ENCODE measurements at regions not wholly inside any gene's neighbourhood (a gene's known extent, or its start where the extent isn't known, plus 50 kb on each side); places are given as distances from the start of the nearest gene placed in this dataset.

DNA sequence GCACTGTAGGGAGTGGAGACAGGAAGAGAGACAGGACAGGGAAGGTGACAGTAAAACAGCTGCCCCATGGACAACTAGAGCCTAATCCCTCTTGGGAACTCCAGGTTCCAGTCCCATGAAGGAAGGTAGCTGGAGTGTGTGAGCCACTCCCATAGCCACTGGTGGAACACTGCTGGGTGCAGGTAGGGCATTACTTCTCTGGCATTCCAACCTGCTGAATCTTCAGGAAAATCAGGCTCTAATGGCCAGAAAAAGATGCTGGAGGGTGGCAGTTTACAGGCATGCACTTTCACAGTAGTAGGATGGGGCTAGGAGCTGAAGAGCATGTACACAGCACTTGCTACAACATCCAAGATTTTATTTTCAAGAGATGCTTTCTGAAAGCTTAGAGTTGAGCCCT, 259.4 kb downstream of the AUH start:
- TF ChIP-seq POLR2A (IDR thresholded peaks at IDR 0.05) (no peak), CTCF (IDR thresholded peaks at IDR 0.05) (no peak)

Data from ovary (tissue), 3 donors.